HepG2 (cell line): ENCODE measurements at regions not wholly inside any gene's neighbourhood (a gene's known extent, or its start where the extent isn't known, plus 50 kb on each side); places are given as distances from the start of the nearest gene placed in this dataset.

Experiments
- ATAC-seq: fragments of 200-7000 bp; cut with Tn5 transposase; 3 replicates; pipeline ENCODE4 v1.9.1; 2020; ENCODE audit warnings: mild to moderate bottlenecking, moderate library complexity
- BruUV-seq: library from RNA; stranded (reverse); fragments of 400-500 nt; replicated peaks from 2 replicates; lab custom pipeline; 2021; lab: Mats Ljungman, UMichigan
- CTCF ChIA-PET: fragments of 300-600 bp; formaldehyde crosslinking; extraction: SDS; loops from one replicate; lab custom pipeline; 2021; ENCODE audit warnings: low total read pairs, inconsistent platforms, low intra/inter-chr PET ratio; lab: Yijun Ruan, JAX
- POLR2A ChIA-PET: fragments of 350-600 bp; sonication (Branson Sonifier 250); formaldehyde crosslinking; loops from one replicate; lab custom pipeline; 2020; ENCODE audit warnings: antibody characterized with exemption, inconsistent platforms; lab: Yijun Ruan, JAX
- DNase-seq: peaks from one replicate; pipeline ENCODE4 v3.0.0-alpha.2; 2015; ENCODE audit warnings: low spot score
- FAIRE-seq: peaks from 3 replicates; lab custom pipeline; 2011; peaks lifted over from hg19 to GRCh38; lab: Jason Lieb, UNC
- H2AFZ ChIP-seq: one replicate; pipeline ENCODE4 v1.6.1; 2011; ENCODE audit warnings: low read length, inconsistent platforms
- H3K27ac ChIP-seq: fragments of 300-600 bp; 3 replicates; pipeline ENCODE4 v1.8.0; 2011; ENCODE audit warnings: mixed run types, mild to moderate bottlenecking, mixed read lengths, low read length, inconsistent platforms; ENCODE audit not compliant: insufficient read depth; ENCODE audit errors: extremely low read length
- H3K27me3 ChIP-seq, 2 experiments: fragments of 200-600 bp in 1 of 2; 2 replicates in 1 of 2; 3 replicates in 1 of 2; pipeline versions ENCODE4 v1.6.0 to v1.8.0; 2011; ENCODE audit warnings: low read length in 2 of 2, mild to moderate bottlenecking in 2 of 2, moderate library complexity in 2 of 2, inconsistent platforms in 1 of 2; ENCODE audit not compliant: insufficient read depth in 2 of 2, control insufficient read depth in 1 of 2
- H3K36me3 ChIP-seq, 2 experiments: fragments of 200-600 bp in 1 of 2; replicated peaks in 1 of 2; 2 replicates in 1 of 2; 3 replicates in 1 of 2; pipeline versions ENCODE4 v1.5.1 to v1.8.0; 2011; ENCODE audit warnings: low read length in 2 of 2, inconsistent platforms in 1 of 2; ENCODE audit not compliant: insufficient read depth in 2 of 2, control insufficient read depth in 1 of 2
- H3K4me1 ChIP-seq: 2 replicates; pipeline ENCODE4 v1.5.1; 2012; ENCODE audit warnings: low read length, inconsistent platforms; ENCODE audit not compliant: insufficient read depth
- H3K4me2 ChIP-seq: 2 replicates; pipeline ENCODE4 v1.6.0; 2011; ENCODE audit warnings: low read depth, low read length, inconsistent platforms
- H3K4me3 ChIP-seq, 3 experiments: fragments of 200-600 bp in 1 of 3; sonication (generic), shearing (Covaris generic) in 1 of 3; replicated peaks in 1 of 3; 2 replicates each; pipeline ENCODE4 v1.5.1; 2011 to 2016; ENCODE audit warnings: low read length in 3 of 3, inconsistent platforms in 2 of 3, low read depth in 2 of 3, mild to moderate bottlenecking in 2 of 3, control low read depth in 1 of 3, mixed read lengths in 1 of 3; ENCODE audit not compliant: insufficient read depth in 1 of 3
- H3K79me2 ChIP-seq: one replicate; pipeline ENCODE4 v1.6.1; 2011; ENCODE audit warnings: low read length, inconsistent platforms; ENCODE audit not compliant: insufficient read depth
- H3K9ac ChIP-seq: 2 replicates; pipeline ENCODE4 v1.6.0; 2011; ENCODE audit warnings: mild to moderate bottlenecking, low read depth, low read length, inconsistent platforms; ENCODE audit not compliant: insufficient read depth
- H3K9me3 ChIP-seq: 2 replicates; pipeline ENCODE4 v1.5.1; 2012; ENCODE audit warnings: mild to moderate bottlenecking, low read length
- H4K20me1 ChIP-seq: 2 replicates; pipeline ENCODE4 v1.6.0; 2011; ENCODE audit warnings: inconsistent platforms, mild to moderate bottlenecking, low read length, moderate library complexity; ENCODE audit not compliant: insufficient read depth
- EHMT2 ChIP-seq: fragments of 200-600 bp; sonication (generic); IDR thresholded peaks from 2 replicates; pipeline ENCODE4 v1.7.0; 2017; ENCODE audit warnings: antibody characterized with exemption, low read depth, low read length, borderline replicate concordance
- FIP1L1 ChIP-seq: fragments of 200-400 bp; formaldehyde crosslinking; IDR thresholded peaks from 2 replicates; pipeline ENCODE4 v1.6.1; 2018; ENCODE audit warnings: low read depth, mild to moderate bottlenecking, low read length, moderate library complexity, borderline replicate concordance; ENCODE audit not compliant: insufficient read depth
- POLR2AphosphoS5 ChIP-seq: IDR thresholded peaks from 2 replicates; pipeline ENCODE4 v1.6.1; 2012; ENCODE audit warnings: low read depth, low read length
- REPIN1 ChIP-seq: sonication (generic); formaldehyde crosslinking; IDR thresholded peaks from 2 replicates; pipeline ENCODE4 v1.8.0; 2022; ENCODE audit warnings: missing genetic modification reagents, low read depth, mild to moderate bottlenecking, borderline replicate concordance
- RFX1 ChIP-seq: fragments of 450-650 bp; IDR thresholded peaks from 2 replicates; pipeline ENCODE4 v1.6.1; 2017
- SATB2 ChIP-seq: sonication (generic); formaldehyde crosslinking; IDR thresholded peaks from 2 replicates; pipeline ENCODE4 v1.5.0; 2020; ENCODE audit warnings: missing genetic modification reagents
- SETDB1 ChIP-seq: sonication (generic); formaldehyde crosslinking; IDR thresholded peaks from 2 replicates; pipeline ENCODE4 v1.5.1; 2020; ENCODE audit warnings: missing genetic modification reagents, mild to moderate bottlenecking, borderline replicate concordance
- STAG1 ChIP-seq: sonication (generic); formaldehyde crosslinking; IDR thresholded peaks from 2 replicates; pipeline ENCODE4 v1.4.0; 2020; ENCODE audit warnings: missing genetic modification reagents
- ZNF143 ChIP-seq: sonication (generic); formaldehyde crosslinking; IDR thresholded peaks from 2 replicates; pipeline ENCODE4 v1.4.0; 2020; ENCODE audit warnings: missing genetic modification reagents
- ZNF569 ChIP-seq: sonication (generic); formaldehyde crosslinking; IDR thresholded peaks from 2 replicates; pipeline ENCODE4 v1.5.0; 2020; ENCODE audit warnings: mild to moderate bottlenecking, missing genetic modification reagents, moderate library complexity, borderline replicate concordance
- ZSCAN12 ChIP-seq: sonication (generic); formaldehyde crosslinking; IDR thresholded peaks from 2 replicates; pipeline ENCODE4 v1.9.0; 2021; ENCODE audit warnings: mild to moderate bottlenecking, missing genetic modification reagents
- WGBS: methylation state at CpG from one replicate; pipeline ENCODE4 v1.1.6; 2017; ENCODE audit warnings: low lambda C conversion rate; 5-methylcytosine and 5-hydroxymethylcytosine counted together
- in situ Hi-C: cut with HindIII; loops from 2 replicates; pipeline ENCODE4 v1.10.0; 2017; ENCODE audit warnings: low pct_unique_long_range_greater_than_20kb; ENCODE audit not compliant: extremely low pct_ligation_motif_present
- intact Hi-C: fragments of 100-400 bp; cut with micrococcal nuclease; formaldehyde crosslinking; loops from one replicate; pipeline ENCODE4 v1.10.0; 2022; ENCODE audit not compliant: unreplicated experiment
- TF ChIP-seq, protein P1 (sequence below): sonication (generic); formaldehyde crosslinking; IDR thresholded peaks from 2 replicates; pipeline ENCODE4 v1.5.0; 2020; ENCODE audit warnings: missing genetic modification reagents
- TF ChIP-seq, protein P2 (sequence below): sonication (generic); formaldehyde crosslinking; IDR thresholded peaks from 2 replicates; pipeline ENCODE4 v1.4.0; 2020; ENCODE audit warnings: mild to moderate bottlenecking, missing genetic modification reagents

DNA sequence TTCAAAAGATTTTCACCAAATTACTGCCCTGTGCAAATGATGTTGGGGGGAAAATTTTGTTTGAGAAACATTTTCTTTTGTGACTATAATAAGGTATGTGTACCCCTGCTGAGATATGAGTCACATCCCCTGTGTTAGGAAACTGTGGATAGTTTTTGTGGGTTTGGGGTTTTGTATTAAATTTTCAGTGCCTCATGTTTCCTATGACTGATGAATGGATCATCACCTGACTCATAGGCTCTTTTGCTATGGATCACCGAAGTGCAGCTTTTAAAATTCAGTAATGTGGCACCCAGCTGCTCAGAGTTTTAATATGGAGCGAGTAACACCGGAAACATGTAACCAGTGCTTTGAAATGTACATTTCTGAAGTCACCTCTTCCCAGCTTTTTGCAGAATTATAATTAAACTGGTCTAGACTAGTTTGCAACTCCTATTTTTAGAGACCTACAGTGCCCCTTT is 167.4 kb upstream of the HMGA2 start:
- BruUV-seq: no TSS peak
- CTCF ChIA-PET: no interaction called here

DNA sequence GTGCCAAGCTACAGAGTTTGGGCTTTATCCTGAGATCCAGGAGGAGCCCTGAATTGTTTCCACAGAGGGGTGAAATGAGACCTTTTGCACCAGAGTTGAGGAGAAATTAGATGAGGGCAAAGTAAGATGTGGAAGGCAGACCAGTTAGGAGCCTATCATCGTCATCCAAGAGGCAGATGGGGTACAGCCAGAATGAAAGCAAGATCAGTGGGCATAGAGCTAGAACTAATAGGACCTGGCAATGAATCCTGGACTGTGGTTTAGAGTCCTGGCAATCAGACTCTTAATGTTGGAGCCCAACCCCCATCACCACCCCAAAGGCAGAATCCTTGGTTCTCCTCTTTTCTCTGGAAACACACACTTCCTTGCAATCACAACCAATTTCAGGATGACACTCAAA is 166.6 kb upstream of the HMGA2 start:
- H3K4me3 ChIP-seq: no peak overlapping the region
- no peak overlapping the region for H2AFZ ChIP-seq
- DNase-seq (no peak), FAIRE-seq (no peak), ATAC-seq (no peak)
- H3K27ac ChIP-seq: no peak overlapping the region
- H3K9me3 ChIP-seq: no peaks in the 10 kb centered on the region
- in situ Hi-C loops: no loop called here
- H4K20me1 ChIP-seq: no peaks in the 10 kb centered on the region
- no peak overlapping the region for H3K4me2 ChIP-seq
- no peaks in the 10 kb centered on the region; a peak in 1 of 5 replicates for H3K27me3 ChIP-seq
- intact Hi-C loops: no loop called here
- BruUV-seq: no TSS peak
- TF ChIP-seq REPIN1 (no peak), ZNF569 (no peak)
- TF ChIP-seq, all 625 proteins: peak for 0
- POLR2A ChIA-PET: no interaction called here
- Histone ChIP-seq H3K9ac (no peak overlapping the region), H3K36me3 (no peaks in the 10 kb centered on the region), H3K4me1 (no peaks in the 10 kb centered on the region), H3K79me2 (no peaks in the 10 kb centered on the region)
- WGBS: 22% methylated on average over 1 of the region's 1 CpG
- CTCF ChIA-PET: no interaction called here

More for the DNA sequence above, 167.4 kb upstream of the HMGA2 start:
- 16% methylated on average over 3 of the region's 3 CpGs for WGBS
- no peak overlapping the region for H3K9ac ChIP-seq
- H3K27ac ChIP-seq: no peak overlapping the region
- no peaks in the 10 kb centered on the region for H4K20me1 ChIP-seq
- H3K4me3 ChIP-seq: no peak overlapping the region
- no peak for ATAC-seq
- in situ Hi-C loops: no loop called here
- no peaks in the 10 kb centered on the region for H3K9me3 ChIP-seq
- no peaks in the 10 kb centered on the region for H3K36me3 ChIP-seq
- intact Hi-C loops: no loop called here
- POLR2A ChIA-PET: no interaction called here
- H2AFZ ChIP-seq: no peak overlapping the region
- DNase-seq: no peak
- FAIRE-seq: no peak
- H3K4me1 ChIP-seq: no peaks in the 10 kb centered on the region
- no peak overlapping the region for H3K4me2 ChIP-seq
- H3K27me3 ChIP-seq: no peaks in the 10 kb centered on the region; a peak in 1 of 5 replicates
- H3K79me2 ChIP-seq: no peaks in the 10 kb centered on the region
- TF ChIP-seq FIP1L1 (no peak), RFX1 (no peak), EHMT2 (no peak), SATB2 (no peak), ZSCAN12 (CRISPR knock-in tag) (no peak), POLR2AphosphoS5 (no peak), STAG1 (CRISPR knock-in tag) (no peak), ZNF143 (CRISPR knock-in tag) (no peak), SETDB1 (CRISPR knock-in tag) (no peak)
- TF ChIP-seq, protein P1, sequence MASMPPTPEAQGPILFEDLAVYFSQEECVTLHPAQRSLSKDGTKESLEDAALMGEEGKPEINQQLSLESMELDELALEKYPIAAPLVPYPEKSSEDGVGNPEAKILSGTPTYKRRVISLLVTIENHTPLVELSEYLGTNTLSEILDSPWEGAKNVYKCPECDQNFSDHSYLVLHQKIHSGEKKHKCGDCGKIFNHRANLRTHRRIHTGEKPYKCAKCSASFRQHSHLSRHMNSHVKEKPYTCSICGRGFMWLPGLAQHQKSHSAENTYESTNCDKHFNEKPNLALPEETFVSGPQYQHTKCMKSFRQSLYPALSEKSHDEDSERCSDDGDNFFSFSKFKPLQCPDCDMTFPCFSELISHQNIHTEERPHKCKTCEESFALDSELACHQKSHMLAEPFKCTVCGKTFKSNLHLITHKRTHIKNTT: no peak
- TF ChIP-seq, protein P2, sequence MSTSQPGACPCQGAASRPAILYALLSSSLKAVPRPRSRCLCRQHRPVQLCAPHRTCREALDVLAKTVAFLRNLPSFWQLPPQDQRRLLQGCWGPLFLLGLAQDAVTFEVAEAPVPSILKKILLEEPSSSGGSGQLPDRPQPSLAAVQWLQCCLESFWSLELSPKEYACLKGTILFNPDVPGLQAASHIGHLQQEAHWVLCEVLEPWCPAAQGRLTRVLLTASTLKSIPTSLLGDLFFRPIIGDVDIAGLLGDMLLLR (CRISPR knock-in tag): no peak
- TF ChIP-seq, all 625 proteins: peak for 0
